Kidney glomerular epithelial cell (primary cell): ENCODE measurements at regions not wholly inside any gene's neighbourhood (a gene's known extent, or its start where the extent isn't known, plus 50 kb on each side); places are given as distances from the start of the nearest gene placed in this dataset.

ENCODE experiments used
- DNase-seq: peaks from one replicate; lab custom pipeline; 2025; lab: John Stamatoyannopoulos, UW

DNA sequence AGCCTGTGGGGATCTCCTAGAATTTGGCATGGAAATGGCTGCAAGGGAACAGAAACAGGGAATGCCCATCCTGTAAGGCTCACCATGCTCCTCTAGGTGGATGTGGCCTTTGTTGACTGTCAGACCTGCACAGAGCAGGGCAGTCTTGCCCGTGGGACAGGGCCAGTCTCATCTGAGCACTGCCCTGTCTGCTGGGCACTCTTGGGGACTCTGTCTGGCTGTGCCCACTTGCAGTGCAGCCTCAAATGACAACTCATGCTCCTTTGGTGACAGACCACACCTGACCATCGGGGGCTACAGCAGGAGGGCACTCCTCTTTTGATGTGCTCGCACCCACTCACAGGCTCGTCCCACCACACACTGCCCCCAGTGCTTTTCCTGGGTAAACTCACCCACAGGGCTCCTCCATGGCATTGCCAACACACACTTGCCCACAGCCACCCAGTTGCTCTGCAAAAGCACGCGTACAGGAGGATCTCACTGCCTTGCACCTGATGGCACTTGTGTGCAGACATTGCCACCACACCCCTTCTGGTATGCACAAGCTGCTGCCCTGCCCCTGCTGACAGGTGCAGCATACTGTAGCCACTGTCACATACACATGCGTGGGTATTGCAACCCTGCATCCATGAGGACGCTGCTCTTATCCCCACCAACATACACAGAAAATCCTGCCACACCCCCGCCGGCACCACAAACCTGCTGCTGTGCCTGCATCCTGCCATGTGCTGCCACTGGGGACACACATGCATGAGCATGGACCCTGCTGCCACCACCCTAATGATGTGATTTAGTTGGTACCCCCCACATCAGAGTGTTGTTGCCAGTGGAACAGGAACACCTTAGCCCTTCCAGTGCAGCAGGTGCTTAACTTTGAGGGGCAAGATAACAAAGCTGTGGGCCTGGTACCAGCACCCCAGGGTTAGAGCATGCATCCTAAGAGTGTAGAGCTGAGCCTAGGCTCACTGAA, 100.1 kb upstream of the ARHGEF9 start:
- no peak for DNase-seq

DNA sequence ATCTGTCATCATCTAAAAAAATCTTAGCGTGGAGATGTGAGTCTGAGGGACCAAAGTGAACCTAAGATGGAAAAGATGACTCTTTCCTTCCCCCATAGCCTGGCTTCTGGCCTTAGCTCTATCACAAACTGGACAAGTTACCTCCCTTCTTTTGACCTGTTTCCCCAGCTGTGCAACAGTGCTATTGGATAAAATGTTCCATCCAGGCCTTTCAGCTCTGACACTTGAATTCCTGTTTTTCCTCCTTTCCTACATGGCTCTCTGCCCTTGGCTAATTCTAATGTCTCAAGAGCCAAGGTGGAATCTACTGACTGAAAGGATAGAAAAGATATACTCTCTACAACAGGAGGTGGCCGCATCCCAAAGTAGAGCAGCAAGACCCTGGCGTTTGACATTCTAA, 84.5 kb upstream of the ARHGEF9 start:
- no peak for DNase-seq

- DNase-seq = no peak
These were observed 70.9 kb upstream of the ARHGEF9 start for GRCh38 chrX:63855896-63856295.

DNA sequence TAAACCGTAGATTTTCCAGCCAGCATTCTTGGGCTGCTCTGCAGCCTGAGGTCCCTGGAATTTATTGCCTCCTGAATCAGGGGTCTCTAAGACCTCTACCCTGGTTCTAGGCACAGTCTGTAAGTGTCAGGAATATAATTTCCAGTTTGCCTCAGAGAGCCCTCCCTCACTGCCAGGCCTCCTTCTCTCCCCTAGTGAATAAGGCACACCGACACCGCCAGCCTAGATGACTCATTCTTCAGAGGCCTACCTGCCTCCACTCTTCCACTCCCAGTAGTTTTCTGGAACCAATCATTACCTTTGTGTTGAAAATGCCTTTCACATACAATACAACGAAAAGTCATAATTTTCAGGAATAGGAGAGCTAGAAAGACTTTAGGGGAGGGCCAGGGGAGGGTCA, 50.3 kb upstream of the ARHGEF9 start:
- no peak for DNase-seq
